Stimulated activated CD4-positive, alpha-beta T cell treated with anti-CD3 and anti-CD28 coated beads, Interleukin-2, amount 100 ng/mL, for 4 hours (primary cell): ENCODE measurements at regions not wholly inside any gene's neighbourhood (a gene's known extent, or its start where the extent isn't known, plus 50 kb on each side); places are given as distances from the start of the nearest gene placed in this dataset.

Source experiments
- DNase-seq: peaks from one replicate; pipeline ENCODE4 v3.0.0-alpha.2; 2020; ENCODE audit warnings: low read depth

- no peak for DNase-seq
Measured at GRCh38 chr16:6280055-6280454, 1052.6 kb upstream of the RBFOX1 start.

DNA sequence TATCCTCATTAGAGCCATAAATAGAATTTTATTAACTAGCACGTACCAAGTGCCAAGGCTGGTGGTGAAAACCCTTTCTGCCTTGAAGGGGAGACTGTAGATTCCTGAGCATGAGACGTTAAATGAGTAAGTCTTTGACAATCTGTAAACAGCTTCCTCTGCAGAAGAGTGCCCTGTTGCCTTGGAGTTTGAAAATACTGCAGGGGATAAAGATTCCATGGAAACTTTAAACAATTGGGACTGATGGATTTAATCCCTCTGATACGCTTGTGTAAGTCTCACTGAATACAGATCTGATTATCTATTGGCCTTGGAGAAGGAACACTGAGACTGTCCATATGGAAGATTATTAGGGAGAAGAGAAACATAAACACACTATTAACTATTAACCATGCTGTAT lies 1053.4 kb upstream of the RBFOX1 start:
- no peak for DNase-seq

- DNase-seq = no peak
Measured at GRCh38 chr16:6274351-6274750, 1058.3 kb upstream of the RBFOX1 start.

DNA sequence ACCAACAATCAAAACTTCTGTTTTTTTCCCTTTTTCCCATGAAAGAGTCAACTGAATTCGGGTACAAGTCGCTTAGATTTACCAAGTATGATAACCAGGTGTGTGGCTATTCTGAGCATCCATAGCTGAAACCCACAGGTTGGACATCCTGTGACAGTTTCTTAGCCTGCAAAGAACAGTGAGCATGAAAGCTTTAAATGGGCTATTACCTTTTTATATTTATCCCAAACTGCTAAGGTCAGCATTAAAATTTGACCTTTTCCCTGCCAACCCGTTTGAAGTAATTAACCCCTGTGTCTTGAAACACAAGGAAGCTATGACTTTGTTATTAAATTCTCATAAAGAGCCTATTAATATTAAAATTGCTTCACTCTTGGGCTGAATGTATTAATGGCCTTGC lies 1065.0 kb upstream of the RBFOX1 start:
- no peak for DNase-seq

- no peak for DNase-seq
Measured at GRCh38 chr16:6266703-6267102, 1065.9 kb upstream of the RBFOX1 start.

DNA sequence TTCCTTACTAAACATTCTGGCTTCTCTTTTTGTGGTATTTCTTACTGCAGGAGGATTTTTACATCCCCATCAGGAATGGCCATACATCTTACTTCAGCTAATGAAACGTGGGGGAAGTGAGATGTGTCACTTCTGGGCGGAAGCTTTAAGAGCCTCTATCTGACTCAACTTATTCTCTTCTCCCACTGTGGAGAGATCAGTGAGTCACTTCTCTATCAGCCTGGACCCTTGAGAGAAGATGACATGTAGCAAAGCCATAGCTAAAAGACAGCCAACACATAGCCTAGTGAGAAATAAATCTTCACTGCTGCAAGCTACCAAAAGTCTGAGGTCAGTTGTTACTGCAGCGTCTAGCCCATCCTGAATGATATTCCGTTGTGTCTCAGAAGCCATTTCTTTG lies 1066.7 kb upstream of the RBFOX1 start:
- DNase-seq = no peak

- DNase-seq = no peak
Measured at GRCh38 chr16:6258056-6258455, 1074.6 kb upstream of the RBFOX1 start.

GRCh38 chr16:6252541-6252940 lies 1080.1 kb upstream of the RBFOX1 start:
- DNase-seq = no peak

- DNase-seq = no peak
Measured at GRCh38 chr16:6250511-6250910, 1082.1 kb upstream of the RBFOX1 start.

DNA sequence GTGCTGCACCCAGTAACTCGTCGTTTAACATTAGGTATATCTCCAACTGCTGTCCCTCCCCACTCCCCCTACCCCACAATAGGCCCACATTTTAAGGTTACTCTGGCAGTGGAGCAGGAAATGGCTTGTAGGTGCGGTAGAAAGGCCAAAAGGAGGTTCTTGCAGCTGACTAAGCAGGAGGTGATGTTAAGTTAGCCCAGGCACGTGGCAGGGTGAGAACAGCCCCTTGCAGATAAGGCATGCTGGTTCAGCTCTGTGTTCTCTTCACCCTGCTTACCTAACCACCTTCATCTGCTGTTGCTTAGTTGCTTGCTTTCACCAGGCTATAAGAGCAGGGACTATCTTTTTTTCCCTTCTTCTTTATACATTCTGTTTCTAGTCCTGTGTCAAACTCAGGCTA lies 1082.8 kb upstream of the RBFOX1 start:
- no peak for DNase-seq

- no peak for DNase-seq
Measured at GRCh38 chr16:6248199-6248598, 1084.4 kb upstream of the RBFOX1 start.

DNA sequence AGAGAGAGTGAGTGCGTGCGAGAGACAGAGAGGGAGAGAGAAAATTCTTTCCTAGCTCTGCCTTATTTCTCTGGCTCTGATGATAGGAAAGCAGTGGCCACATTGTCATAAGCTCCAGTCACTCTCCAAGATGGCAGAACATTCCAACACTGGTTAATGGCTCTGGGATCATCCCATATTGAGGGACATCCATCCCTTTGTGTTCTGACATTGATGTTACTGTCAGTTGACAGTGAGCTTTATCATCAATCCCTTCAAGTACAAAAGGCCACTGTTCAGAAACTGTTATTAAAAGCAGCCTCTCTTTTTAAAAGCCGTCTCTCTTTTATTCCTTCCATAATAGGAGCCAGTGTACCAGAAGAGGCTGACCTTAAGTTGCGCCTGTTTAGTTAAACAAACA lies 1084.9 kb upstream of the RBFOX1 start:
- no peak for DNase-seq

DNA sequence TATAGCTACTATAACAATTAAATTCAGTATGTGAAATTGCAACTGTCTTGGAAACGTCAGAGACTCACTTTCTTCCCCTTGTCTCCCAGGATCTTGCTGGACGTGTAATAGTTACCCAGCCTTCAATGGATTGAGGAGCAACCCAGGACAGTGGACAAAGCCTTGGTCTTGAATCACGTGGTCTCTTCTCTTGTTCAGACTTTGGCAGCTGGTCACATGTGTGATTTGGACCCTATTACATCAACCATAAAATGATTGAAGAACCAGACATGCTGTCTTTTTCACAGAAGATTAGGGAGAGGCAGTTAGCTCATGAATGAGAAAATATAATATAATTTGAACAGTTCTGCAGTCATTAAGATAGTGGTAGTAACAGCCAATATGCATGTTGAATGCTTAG lies 1085.5 kb upstream of the RBFOX1 start:
- DNase-seq = no peak

DNA sequence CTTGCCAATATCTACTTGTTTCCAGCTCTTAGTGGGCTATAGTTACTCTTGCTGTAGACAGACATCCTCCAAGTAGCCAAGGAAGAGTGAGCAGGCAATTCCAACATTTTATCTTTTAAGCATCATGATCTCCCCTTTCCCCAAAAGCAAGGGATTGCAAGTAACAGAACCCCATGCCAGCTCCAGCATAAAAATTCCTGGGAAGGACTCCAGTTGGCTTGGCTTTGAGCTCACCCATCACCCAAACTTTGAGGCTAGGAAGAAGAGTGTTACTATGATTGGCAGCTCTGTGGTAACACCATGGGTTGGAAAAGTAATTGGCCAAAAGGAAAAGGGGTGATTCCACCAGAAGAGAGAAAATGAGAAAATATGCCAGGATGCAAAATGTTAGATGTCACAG lies 1086.4 kb upstream of the RBFOX1 start:
- no peak for DNase-seq

DNA sequence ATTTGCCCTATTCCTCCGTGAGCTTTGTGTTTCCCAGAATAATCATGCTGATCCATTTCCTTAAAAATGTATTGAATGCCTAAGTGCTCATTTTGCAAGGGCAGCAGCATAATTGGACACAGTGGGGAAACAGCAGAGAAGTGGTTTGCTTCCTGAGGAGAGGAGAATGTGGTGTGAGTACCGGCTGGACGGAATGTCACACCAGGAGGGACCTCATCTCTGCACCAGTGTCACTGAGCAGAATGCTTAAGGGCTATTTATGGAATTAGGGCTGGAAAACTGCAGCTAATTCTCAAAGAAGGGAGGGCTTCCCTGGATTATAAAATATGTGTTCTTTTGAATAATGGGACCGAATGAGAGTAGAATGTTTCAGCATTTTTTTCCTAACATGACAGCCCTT lies 1100.6 kb upstream of the RBFOX1 start:
- DNase-seq = no peak

DNA sequence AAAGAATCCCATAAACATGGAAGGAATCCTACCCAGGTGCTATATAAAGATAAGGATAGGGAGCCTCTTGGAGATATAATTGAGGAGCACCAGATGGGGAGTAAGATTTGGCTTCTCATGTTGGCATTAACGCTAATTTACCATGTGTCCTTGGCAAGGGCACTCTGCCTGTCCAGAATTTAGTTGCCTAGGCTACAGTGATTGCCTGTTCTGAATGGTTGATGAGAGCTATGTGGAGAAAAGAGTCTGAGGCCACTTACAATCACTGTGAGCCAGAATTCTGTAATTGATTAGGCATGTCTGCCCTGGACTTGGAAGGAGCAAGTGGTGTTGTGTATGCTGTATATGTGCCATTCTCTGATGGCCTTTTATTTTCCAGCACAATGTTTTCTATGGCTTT lies 1101.2 kb upstream of the RBFOX1 start:
- no peak for DNase-seq

DNA sequence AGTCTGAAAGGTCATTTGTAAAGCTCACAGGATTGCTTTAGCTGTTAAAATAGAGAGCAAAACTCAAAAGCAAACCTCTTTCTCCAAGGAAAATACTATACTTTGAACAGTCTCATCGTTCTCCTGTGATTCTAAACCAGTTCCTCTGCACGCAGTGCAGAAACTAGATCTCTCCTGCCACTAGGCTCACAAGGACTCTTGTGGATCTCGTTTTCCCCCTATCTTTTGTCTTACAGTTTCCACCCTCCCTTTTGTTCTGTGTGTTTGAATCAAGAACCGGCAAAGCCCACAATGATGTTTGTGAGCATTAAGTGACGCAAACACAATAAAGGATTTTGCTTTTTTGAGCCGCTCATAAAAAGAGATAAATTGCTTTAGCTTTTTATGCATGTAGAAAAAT lies 1103.5 kb upstream of the RBFOX1 start:
- no peak for DNase-seq

- no peak for DNase-seq
Measured at GRCh38 chr16:6218855-6219254, 1113.8 kb upstream of the RBFOX1 start.

- no peak for DNase-seq
Measured at GRCh38 chr16:6216836-6217235, 1115.8 kb upstream of the RBFOX1 start.

GRCh38 chr16:6211644-6212043 lies 1114.0 kb upstream of the EEF2KMT start:
- no peak for DNase-seq

DNA sequence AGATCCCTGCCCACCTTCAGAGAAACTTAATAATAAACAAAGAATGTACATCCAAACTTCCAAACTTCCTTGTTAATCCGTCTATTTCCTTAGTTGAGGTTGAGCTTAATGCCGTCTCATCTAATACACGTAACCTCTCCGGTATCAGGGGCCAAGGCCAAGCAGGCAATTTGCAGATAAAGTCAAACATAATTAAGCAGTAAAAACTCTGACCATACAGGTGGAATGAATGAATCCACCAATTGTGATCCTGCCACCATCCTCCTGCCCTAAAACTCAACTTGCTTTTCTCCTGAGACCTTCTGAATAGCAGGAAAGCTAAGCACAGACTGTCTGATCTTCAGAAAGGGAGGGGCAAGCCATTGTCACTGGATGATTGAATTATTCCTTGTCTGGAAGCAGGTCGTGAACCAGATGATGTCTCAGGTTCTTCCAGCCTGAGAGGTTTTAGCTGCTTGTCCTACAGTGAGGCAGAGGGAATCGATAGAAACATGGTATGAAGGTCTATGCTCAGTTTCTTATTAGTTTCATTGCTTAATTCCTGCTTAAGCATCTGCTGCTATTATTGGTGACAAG lies 1111.8 kb upstream of the EEF2KMT start:
- no peak for DNase-seq

DNA sequence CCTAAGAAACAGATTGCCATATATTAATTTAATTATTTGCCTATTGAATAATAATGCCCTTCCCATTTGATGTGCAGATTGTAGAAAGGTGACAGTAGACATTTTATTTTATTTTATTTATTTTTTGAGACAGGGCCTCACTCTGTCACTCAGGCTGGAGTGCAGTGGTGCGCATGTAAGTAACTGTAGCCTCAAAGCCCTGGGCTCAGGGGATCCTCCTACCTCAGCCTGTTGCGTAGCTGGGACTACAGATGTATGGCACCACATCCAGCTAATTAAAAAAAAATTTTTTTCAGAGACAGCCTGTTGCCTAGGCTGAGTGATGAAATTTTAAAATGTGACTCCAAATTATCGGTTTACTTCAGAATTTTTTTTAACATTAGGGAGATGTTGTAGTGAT lies 1110.0 kb upstream of the EEF2KMT start:
- DNase-seq = no peak

DNA sequence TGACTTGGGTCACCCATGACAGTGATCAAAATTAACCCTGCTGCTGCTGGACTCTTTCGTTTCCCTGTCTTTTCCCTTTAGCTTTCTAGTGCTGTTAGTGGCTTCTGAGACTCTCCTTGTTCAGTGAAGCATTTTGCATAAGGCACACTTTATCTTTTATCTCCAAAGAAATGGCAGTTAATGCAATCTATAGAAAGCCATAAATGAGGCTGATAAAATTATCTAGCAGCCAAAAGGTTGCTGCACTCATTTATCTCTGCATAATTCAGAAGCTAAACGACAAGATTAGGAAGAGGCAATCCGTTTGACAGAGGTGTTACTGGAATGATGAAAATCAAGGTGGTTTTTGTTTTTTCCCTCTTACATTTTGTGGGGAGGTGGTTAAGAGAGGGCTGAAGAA lies 1109.5 kb upstream of the EEF2KMT start:
- no peak for DNase-seq

DNA sequence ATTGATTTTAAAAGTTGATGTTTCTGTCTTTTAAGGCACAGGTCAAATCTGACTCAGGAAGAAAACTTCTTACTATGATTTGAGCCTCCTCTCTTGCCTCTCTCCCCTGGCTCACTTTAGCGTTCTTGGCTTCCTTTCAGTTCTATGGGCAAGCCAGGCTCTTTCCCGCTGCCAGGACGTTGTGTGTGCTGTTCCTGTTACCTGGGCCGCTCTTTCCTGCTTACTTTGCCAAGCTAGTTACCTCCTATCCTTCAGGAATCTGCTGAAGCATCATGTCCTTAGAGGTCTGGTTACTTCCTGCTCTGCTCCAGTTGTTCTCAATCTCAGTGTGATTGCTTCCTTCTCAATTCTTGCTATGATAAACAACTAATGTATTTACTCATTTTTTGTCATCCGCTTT lies 1108.5 kb upstream of the EEF2KMT start:
- DNase-seq = no peak

DNA sequence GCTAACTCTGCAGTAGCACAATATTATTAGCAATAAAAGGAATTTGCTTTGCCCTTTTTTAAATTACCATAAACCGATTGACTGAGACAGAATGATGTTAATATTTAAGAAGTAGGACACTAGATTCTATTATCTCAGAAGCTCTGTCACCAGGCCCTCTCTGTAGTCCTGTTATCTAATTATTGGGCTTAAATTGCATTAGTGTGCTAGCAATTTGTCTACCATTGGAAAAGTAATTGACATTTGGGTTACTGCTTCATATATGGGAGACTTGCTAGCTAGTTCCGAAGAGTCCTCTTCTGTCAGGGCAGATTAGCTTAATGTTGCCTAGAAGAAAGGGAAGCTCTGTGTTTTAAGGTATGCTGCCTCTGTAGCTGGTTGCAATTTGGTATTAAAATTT lies 1107.3 kb upstream of the EEF2KMT start:
- no peak for DNase-seq
